Transverse colon (tissue), 4 donors: ENCODE measurements at regions not wholly inside any gene's neighbourhood (a gene's known extent, or its start where the extent isn't known, plus 50 kb on each side); places are given as distances from the start of the nearest gene placed in this dataset.

ENCODE experiments used
- DNase-seq: peaks from one replicate; pipeline ENCODE4 v3.0.0-alpha.2; 2019
- H3K27ac ChIP-seq, 4 donors: fragments of 200-600 bp; sonication (generic); 2 replicates each; pipeline ENCODE4 v1.5.1; 2016 to 2018; ENCODE audit warnings: inconsistent platforms in 4 of 4
- H3K27me3 ChIP-seq: fragments of 200-600 bp; sonication (generic); 2 replicates; pipeline ENCODE4 v1.5.1; 2017; ENCODE audit warnings: inconsistent platforms
- H3K36me3 ChIP-seq, 4 donors: fragments of 200-600 bp; sonication (generic); 2 replicates each; pipeline ENCODE4 v1.5.1; 2017 to 2019; ENCODE audit warnings: inconsistent platforms in 4 of 4
- H3K4me1 ChIP-seq, 4 donors: fragments of 200-600 bp; sonication (generic); 2 replicates each; pipeline ENCODE4 v1.5.1; 2017 to 2020; ENCODE audit warnings: inconsistent platforms in 4 of 4
- H3K4me3 ChIP-seq, 4 donors: fragments of 200-600 bp; sonication (generic); 1 replicate in 1 of 4; 2 replicates in 3 of 4; pipeline versions ENCODE4 v1.5.1 to v1.6.1; 2017 to 2019; ENCODE audit warnings: inconsistent platforms in 4 of 4
- H3K9me3 ChIP-seq, 2 donors: fragments of 200-600 bp; sonication (generic); 2 replicates each; pipeline ENCODE4 v1.5.1; 2017 to 2019; ENCODE audit warnings: inconsistent platforms in 2 of 2
- CTCF ChIP-seq, 5 experiments: fragments of 200-600 bp in 3 of 5; fragments of 450-650 bp in 2 of 5; sonication (generic) in 3 of 5; IDR thresholded peaks; 1 replicate in 2 of 5; 2 replicates in 3 of 5; pipeline ENCODE4 v1.5.1; 2016 to 2017; ENCODE audit warnings: antibody characterized with exemption in 5 of 5, inconsistent platforms in 3 of 5, mild to moderate bottlenecking in 2 of 5, moderate library complexity in 1 of 5
- EP300 ChIP-seq: sonication (generic); formaldehyde crosslinking; IDR thresholded peaks from one replicate; pipeline ENCODE4 v1.6.1; 2017; ENCODE audit warnings: antibody characterized with exemption, low read depth
- POLR2A ChIP-seq: fragments of 450-650 bp; IDR thresholded peaks from one replicate; pipeline ENCODE4 v1.6.1; 2016; ENCODE audit warnings: antibody characterized with exemption, mild to moderate bottlenecking, moderate library complexity
- POLR2AphosphoS5 ChIP-seq, 3 donors: sonication (generic); formaldehyde crosslinking; IDR thresholded peaks; one replicate each; pipeline ENCODE4 v1.6.1; 2016; ENCODE audit warnings: antibody characterized with exemption in 3 of 3
- WGBS, 2 donors: methylation state at CpG; one replicate each; pipeline ENCODE4 v1.1.5; 2018; ENCODE audit warnings: low coverage in 1 of 2; 5-methylcytosine and 5-hydroxymethylcytosine counted together
- in situ Hi-C, 4 donors: fragments of 200-750 bp; cut with MboI; loops; one replicate each; pipeline versions ENCODE4 v1.15.0 to v1.15.1; 2017; ENCODE audit warnings: low sequenced_read_pairs in 3 of 4, low pct_ligation_motif_present in 1 of 4, low pct_unique_long_range_greater_than_20kb in 1 of 4
- intact Hi-C: fragments of 100-400 bp; cut with DNase I; formaldehyde crosslinking; loops from one replicate; pipeline ENCODE4 v1.15.1; 2023; ENCODE audit warnings: low total_unique reads

GRCh38 chr3:74469713-74470112 lies 144.7 kb downstream of the CNTN3 start:
- H3K4me1 ChIP-seq, result no peaks in the 10 kb centered on the region
- H3K4me3 ChIP-seq, result no peak overlapping the region
- H3K36me3 ChIP-seq, result no peaks in the 10 kb centered on the region
- no peak overlapping the region for H3K27ac ChIP-seq
- no peaks in the 10 kb centered on the region for H3K9me3 ChIP-seq
- H3K27me3 ChIP-seq, result no peaks in the 10 kb centered on the region
- no peak for DNase-seq
- 84 to 92% methylated on average over 8 of the region's 8 CpGs for WGBS, 2 donors
- intact Hi-C loops, result no loop called here
- TF ChIP-seq CTCF (IDR thresholded peaks at IDR 0.05) (no peak), EP300 (no peak), POLR2A (no peak), POLR2AphosphoS5 (IDR thresholded peaks at IDR 0.05) (no peak)
- in situ Hi-C loops, result no loop called here

GRCh38 chr3:74469151-74469550 lies 145.3 kb downstream of the CNTN3 start:
- Histone ChIP-seq H3K4me1 (no peaks in the 10 kb centered on the region), H3K27me3 (no peaks in the 10 kb centered on the region), H3K4me3 (no peak overlapping the region), H3K27ac (no peak overlapping the region), H3K9me3 (no peaks in the 10 kb centered on the region), H3K36me3 (no peaks in the 10 kb centered on the region)
- no peak for DNase-seq
- TF ChIP-seq CTCF (IDR thresholded peaks at IDR 0.05), result no peak
- TF ChIP-seq POLR2A, result no peak
- 87 to 90% methylated on average over 3 of the region's 3 CpGs for WGBS, 2 donors
- in situ Hi-C loops, result no loop called here
- intact Hi-C loops, result no loop called here

GRCh38 chr3:74465715-74466410 lies 148.6 kb downstream of the CNTN3 start:
- H3K4me1 ChIP-seq, result peaks cover 0 to 7% (median 0%) of the 10 kb centered on the region in 4 donors
- no peak for TF ChIP-seq CTCF (IDR thresholded peaks at IDR 0.05)
- TF ChIP-seq EP300, result no peak
- no peak for TF ChIP-seq POLR2A
- TF ChIP-seq POLR2AphosphoS5 (IDR thresholded peaks at IDR 0.05), result no peak
- no peaks in the 10 kb centered on the region for H3K9me3 ChIP-seq
- 38 to 58% methylated on average over 2 to 4 of the region's 4 CpGs for WGBS, 2 donors
- no peaks in the 10 kb centered on the region for H3K36me3 ChIP-seq
- no peak overlapping the region for H3K27ac ChIP-seq
- H3K4me3 ChIP-seq, result no peak overlapping the region
- H3K27me3 ChIP-seq, result no peaks in the 10 kb centered on the region
- intact Hi-C loops, result no loop called here
- in situ Hi-C loops, result no loop called here
- DNase-seq, result no peak

- H3K27ac ChIP-seq, result no peak overlapping the region
- H3K36me3 ChIP-seq, result no peaks in the 10 kb centered on the region
- no peaks in the 10 kb centered on the region for H3K27me3 ChIP-seq
- intact Hi-C loops (no loop called here), in situ Hi-C loops (no loop called here)
- TF ChIP-seq POLR2AphosphoS5 (IDR thresholded peaks at IDR 0.05) (no peak), CTCF (IDR thresholded peaks at IDR 0.05) (no peak)
- DNase-seq, result no peak
- H3K4me3 ChIP-seq, result no peak overlapping the region
- no peaks in the 10 kb centered on the region for H3K9me3 ChIP-seq
- WGBS, 2 donors, result 86 to 89% methylated on average over 4 of the region's 4 CpGs
- peaks cover 0 to 7% (median 0%) of the 10 kb centered on the region in 4 donors for H3K4me1 ChIP-seq
These were observed 150.9 kb downstream of the CNTN3 start for GRCh38 chr3:74463515-74463914.
